WERI-Rb-1 (cell line): ENCODE measurements at regions not wholly inside any gene's neighbourhood (a gene's known extent, or its start where the extent isn't known, plus 50 kb on each side); places are given as distances from the start of the nearest gene placed in this dataset.

Experiments
- DNase-seq: peaks from one replicate; pipeline ENCODE4 v3.0.0-alpha.2; 2020
- H3K27ac ChIP-seq: fragments of 250-450 bp; sonication (Bioruptor Pico); 2 replicates; pipeline ENCODE4 v1.5.1; 2020; ENCODE audit warnings: mild to moderate bottlenecking, moderate library complexity
- H3K27me3 ChIP-seq: fragments of 250-450 bp; sonication (Bioruptor Pico); 2 replicates; pipeline ENCODE4 v1.5.1; 2021; ENCODE audit warnings: mild to moderate bottlenecking, low read depth, moderate library complexity; ENCODE audit not compliant: insufficient read depth, severe bottlenecking
- H3K36me3 ChIP-seq: fragments of 250-450 bp; sonication (Bioruptor Pico); 2 replicates; pipeline ENCODE4 v1.5.1; 2020; ENCODE audit warnings: mild to moderate bottlenecking, moderate library complexity
- H3K4me3 ChIP-seq: 2 replicates; pipeline ENCODE4 v1.5.1; 2011; ENCODE audit warnings: low read depth, mild to moderate bottlenecking, control low read depth, low read length
- H3K9me3 ChIP-seq: fragments of 250-450 bp; sonication (Bioruptor Pico); 2 replicates; pipeline ENCODE4 v1.5.1; 2021; ENCODE audit warnings: mild to moderate bottlenecking, moderate library complexity; ENCODE audit not compliant: severe bottlenecking
- CTCF ChIP-seq: IDR thresholded peaks from 2 replicates; pipeline ENCODE4 v1.5.1; 2011; ENCODE audit warnings: low read depth, mild to moderate bottlenecking, control low read depth, inconsistent platforms, low read length

GRCh38 chr6:12385316-12385715 lies 95.2 kb downstream of the EDN1 start:
- H3K4me3 ChIP-seq = no peak overlapping the region
- H3K36me3 ChIP-seq = no peaks in the 10 kb centered on the region

GRCh38 chr6:12386816-12387215 lies 96.7 kb downstream of the EDN1 start:
- H3K27ac ChIP-seq = no peak overlapping the region
- H3K36me3 ChIP-seq = no peaks in the 10 kb centered on the region
- no peak for DNase-seq
- H3K9me3 ChIP-seq = no peaks in the 10 kb centered on the region
- TF ChIP-seq CTCF = no peak
- H3K4me3 ChIP-seq = no peak overlapping the region
- H3K27me3 ChIP-seq = no peaks in the 10 kb centered on the region

More at GRCh38 chr6:12385316-12385715, 95.2 kb downstream of the EDN1 start:
- no peak for TF ChIP-seq CTCF
- DNase-seq = peak; percentile 51
- Histone ChIP-seq H3K27ac (no peak overlapping the region), H3K9me3 (no peaks in the 10 kb centered on the region), H3K27me3 (no peaks in the 10 kb centered on the region)

GRCh38 chr6:12391472-12391871 lies 101.3 kb downstream of the EDN1 start:
- DNase-seq = no peak
- H3K36me3 ChIP-seq = no peaks in the 10 kb centered on the region
- H3K9me3 ChIP-seq = no peaks in the 10 kb centered on the region
- H3K27me3 ChIP-seq = no peaks in the 10 kb centered on the region
- H3K27ac ChIP-seq = no peak overlapping the region
- no peak overlapping the region for H3K4me3 ChIP-seq
- TF ChIP-seq CTCF = no peak

GRCh38 chr6:12392490-12392889 lies 102.3 kb downstream of the EDN1 start:
- TF ChIP-seq CTCF = no peak

GRCh38 chr6:12393100-12393499 lies 102.9 kb downstream of the EDN1 start:
- H3K36me3 ChIP-seq = no peaks in the 10 kb centered on the region
- no peak overlapping the region for H3K27ac ChIP-seq
- no peaks in the 10 kb centered on the region for H3K27me3 ChIP-seq
- no peaks in the 10 kb centered on the region for H3K9me3 ChIP-seq
- TF ChIP-seq CTCF = no peak
- no peak for DNase-seq
- no peak overlapping the region for H3K4me3 ChIP-seq

More at GRCh38 chr6:12392490-12392889, 102.3 kb downstream of the EDN1 start:
- DNase-seq = no peak
- no peaks in the 10 kb centered on the region for H3K36me3 ChIP-seq
- H3K4me3 ChIP-seq = no peak overlapping the region
- no peaks in the 10 kb centered on the region for H3K27me3 ChIP-seq
- H3K27ac ChIP-seq = no peak overlapping the region
- no peaks in the 10 kb centered on the region for H3K9me3 ChIP-seq

GRCh38 chr6:12394170-12394569 lies 104.0 kb downstream of the EDN1 start:
- Histone ChIP-seq H3K27me3 (no peaks in the 10 kb centered on the region), H3K9me3 (no peaks in the 10 kb centered on the region), H3K4me3 (no peak overlapping the region), H3K27ac (no peak overlapping the region), H3K36me3 (no peaks in the 10 kb centered on the region)
- TF ChIP-seq CTCF = no peak
- no peak for DNase-seq
